HG02798 (cell line): ENCODE measurements at regions not wholly inside any gene's neighbourhood (a gene's known extent, or its start where the extent isn't known, plus 50 kb on each side); places are given as distances from the start of the nearest gene placed in this dataset.
"Not testable (repeated sequence)": the region's sequence is repeated elsewhere in the genome, so short reads cannot be mapped to it uniquely, and the experiment has no call there.

ENCODE experiments used
- ATAC-seq: cut with Tn5 transposase; IDR thresholded peaks from one replicate; pipeline ENCODE4 v1.9.1; 2021; ENCODE audit warnings: mild to moderate bottlenecking; ENCODE audit not compliant: unreplicated experiment, poor library complexity

DNA sequence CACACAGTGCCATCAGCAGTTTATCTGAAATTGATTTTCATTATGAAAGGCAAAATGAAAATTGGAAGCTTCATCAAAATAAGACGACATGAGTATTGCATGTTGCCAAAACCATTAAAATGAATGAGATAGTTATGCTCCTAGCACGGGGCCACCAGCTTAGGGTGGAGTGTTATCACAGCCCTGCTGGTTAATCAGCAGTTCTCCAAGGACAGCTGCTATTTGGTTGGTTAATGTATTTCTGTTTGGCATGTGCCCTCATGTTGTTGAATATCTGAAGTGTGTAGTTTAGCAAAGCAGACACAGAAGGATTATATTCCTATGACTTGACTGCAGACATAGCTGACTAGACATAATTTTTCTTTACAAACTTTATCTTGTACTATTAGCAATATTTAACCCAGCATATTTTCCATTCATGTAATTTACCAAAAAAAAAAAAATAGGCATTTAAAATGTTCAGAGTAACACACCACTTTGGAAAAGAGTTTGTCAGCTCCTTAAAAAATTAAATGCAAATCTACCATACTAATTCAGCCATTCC lies 98.6 kb upstream of the PIK3R1 start:
- ATAC-seq, result no peak

DNA sequence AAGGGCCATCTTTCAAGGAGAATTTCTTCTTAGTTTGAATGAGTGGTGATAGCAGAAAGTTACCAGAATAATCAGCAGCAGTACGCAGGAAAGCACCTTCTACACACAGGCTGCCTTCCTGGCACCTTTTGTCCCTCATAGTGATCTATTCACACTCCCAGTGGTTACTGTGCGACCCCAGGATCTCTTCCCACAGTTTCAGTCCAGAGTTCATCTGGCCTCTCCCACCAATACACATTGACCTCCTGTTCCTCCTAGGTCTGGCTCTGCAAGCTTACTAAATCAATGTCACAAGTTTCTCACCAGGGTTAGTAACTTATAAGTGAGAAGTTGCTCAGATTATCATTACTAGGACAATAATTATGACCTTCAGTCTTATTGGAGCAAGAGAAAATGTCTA lies 99.1 kb upstream of the PIK3R1 start:
- ATAC-seq, result no peak

DNA sequence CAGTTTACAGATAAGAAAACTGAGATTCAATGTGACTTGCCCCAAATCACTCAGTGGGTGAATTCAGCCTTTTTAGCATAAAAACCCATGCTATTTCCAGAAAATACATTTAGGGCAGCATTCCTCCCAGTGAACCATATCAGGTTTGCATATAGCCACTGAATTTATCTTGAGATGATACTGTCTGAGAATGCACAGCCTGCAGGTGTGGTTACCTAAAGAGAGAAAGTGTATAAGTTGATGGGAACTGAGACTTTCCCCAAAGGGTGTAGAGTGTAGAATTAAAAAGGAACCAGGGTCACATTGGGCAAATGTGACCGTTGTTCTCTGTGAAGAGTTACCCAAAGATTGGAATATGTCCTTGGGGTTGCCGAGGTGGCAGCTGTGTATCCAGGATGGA lies 100.0 kb upstream of the PIK3R1 start:
- ATAC-seq, result no peak

DNA sequence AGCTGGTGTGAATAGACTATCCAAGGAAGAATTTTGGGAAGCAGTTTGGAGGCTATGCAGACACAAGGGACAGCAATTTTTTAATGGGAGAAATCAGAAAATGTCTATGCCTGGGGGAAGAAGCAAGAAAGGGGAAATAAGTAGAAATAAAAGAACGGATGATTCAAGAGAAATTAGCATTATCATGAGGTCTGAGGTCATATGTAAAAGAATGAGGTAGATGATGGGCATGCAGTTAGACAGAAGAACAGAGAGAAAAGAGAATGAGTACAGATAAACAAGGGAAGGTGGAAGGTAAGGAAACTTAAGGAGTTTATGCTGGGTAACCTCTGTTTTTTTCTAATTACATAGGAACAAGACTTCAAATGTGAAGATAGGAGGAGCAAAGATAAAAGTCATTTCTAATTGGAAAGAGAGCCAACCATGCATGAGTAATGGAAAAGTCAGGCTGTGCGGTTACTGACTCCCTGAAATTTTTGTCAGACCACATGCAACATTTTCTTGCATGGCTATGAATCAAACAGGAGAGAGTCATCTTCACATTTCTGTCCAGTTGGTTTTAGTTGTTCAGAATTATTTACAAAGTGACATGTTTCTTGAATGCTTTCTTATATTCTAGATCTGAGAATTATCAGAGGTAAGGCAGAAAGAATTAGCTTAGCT lies 101.0 kb upstream of the PIK3R1 start:
- no peak for ATAC-seq

DNA sequence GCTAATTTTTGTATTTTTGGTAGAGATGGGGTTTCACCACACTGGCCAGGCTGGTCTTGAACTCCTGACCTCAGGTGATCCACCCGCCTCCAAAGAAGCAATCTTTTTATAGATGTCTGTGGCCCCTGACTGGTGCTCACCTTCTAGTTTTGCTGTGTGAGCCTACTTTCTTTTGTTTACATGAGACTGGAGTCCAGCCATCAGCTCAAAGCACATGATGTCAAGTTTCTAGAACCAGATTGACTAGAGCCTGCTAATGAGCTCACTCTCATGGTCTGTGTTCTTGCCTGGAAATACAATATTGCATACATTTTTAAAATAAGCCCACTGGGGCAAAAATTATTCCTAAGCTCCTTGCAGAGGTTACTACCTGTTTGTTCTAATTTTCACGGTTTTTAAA lies 102.9 kb upstream of the PIK3R1 start:
- no peak for ATAC-seq

DNA sequence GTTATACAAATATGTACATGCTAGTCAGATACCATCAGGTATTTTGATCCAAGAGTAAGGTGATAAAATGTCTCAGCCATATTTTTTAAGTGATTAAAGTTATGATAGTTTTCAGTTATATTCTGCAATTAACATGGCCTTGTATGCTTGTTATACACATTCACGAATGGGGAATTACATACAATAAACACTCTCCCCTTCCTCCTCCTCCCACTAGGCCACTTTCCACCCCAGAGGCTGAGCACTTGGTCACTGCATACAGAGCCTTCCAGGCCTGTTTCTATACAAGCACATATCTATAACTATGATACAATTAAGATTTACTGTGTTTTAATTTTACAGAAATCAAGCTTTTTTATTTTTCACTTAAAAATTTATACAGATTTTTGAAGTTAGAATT lies 104.7 kb upstream of the PIK3R1 start:
- no peak for ATAC-seq

DNA sequence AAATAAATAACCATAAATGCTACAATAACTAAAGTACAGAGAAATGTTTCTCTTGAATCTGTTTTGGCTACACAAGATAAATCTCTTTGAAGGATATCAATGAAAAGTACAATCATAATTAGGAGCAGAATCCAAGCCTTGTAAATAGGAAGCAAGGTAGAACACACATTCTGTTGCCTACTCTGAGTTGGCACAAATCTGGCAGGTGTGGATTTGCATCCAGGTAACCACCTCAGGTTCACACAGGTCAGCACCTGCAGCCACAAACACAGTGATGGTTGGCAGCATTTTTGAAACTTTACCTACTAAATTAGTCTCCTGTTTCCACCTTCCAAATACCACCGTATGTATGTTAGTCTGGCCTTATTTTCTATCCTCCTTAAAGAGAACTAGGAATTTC lies 105.3 kb upstream of the PIK3R1 start:
- no peak for ATAC-seq

DNA sequence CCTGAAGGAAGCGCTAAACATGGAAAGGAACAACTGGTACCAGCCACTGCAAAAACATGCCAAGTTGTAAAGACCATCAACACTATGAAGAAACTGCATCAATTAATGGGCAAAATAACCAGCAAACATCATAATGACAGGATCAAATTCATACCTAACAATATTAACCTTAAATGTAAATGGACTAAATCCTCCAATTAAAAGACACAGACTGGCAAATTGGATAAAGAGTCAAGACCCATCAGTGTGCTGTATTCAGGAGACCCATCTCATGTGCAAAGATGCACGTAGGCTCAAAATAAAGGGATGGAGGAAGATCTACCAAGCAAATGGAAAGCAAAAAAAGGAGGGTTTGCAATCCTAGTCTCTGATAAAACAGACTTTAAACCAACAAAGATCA lies 111.3 kb upstream of the PIK3R1 start:
- not testable (repeated sequence) for ATAC-seq

DNA sequence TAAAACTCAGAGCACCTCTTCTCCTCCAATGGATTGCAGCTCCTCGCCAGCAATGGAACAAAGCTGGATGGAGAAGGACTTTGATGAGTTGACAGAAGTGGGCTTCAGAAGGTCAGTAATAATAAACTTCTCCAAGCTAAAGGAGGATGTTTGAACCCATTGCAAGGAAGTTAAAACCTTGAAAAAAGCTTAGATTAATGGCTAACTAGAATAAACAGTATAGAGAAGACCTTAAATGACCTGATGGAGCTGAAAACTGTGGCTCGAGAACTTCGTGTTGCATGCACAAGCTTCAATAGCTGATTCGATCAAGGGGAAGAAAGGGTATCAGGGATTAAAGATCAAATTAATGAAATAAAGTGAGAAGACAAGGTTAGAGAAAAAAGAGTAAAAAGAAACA lies 112.3 kb upstream of the PIK3R1 start:
- ATAC-seq, result not testable (repeated sequence)

DNA sequence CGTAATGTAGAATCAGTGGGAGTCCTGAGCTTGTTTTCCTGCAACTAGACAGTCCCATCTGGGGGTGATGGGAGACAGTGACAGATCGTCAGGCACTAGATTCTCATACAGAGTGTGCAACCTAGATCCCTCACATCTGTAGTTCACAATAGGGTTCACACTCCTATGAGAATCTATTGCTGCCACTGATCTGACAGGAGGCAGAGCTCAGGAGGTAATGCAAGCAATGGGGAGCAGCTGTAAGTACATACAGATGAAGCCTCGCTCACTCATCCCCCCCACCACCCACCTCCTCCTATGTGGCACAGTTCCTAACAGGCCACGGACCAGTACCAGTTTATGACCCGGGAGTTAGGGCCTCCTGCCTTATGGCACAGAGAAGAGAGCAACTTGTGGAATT lies 116.2 kb upstream of the PIK3R1 start:
- ATAC-seq, result no peak

DNA sequence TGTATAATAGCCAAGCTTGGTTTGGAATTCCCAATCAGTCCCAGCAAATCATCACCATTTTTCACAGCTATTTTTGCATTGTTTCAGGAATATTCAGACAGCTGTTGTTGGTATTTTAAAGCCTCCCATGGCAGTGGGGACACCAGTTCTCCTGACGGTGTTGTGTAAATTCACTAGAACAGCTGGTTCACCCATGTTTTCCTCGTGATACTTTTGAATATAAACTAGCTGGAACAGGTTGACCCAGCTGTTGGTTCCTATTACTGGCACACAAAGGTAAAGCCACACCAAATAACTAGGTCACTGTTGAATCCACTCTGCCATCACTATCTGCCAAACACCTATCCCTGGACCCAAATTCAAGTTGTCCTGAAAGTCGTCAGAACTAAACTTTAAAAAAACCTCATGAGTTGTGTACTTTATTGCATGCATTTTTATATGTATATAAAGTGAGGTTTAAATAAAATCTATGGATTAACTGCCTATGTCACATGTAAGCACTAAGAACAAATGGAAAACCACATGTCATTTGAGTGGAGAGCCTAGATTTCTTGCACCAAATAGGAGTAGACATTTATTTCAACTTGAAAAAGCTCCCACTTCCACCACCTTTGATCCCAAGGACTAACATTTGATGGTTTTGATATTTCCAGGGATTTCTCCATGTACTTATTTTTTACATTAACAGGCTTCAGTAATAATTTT lies 121.9 kb upstream of the PIK3R1 start:
- no peak for ATAC-seq

DNA sequence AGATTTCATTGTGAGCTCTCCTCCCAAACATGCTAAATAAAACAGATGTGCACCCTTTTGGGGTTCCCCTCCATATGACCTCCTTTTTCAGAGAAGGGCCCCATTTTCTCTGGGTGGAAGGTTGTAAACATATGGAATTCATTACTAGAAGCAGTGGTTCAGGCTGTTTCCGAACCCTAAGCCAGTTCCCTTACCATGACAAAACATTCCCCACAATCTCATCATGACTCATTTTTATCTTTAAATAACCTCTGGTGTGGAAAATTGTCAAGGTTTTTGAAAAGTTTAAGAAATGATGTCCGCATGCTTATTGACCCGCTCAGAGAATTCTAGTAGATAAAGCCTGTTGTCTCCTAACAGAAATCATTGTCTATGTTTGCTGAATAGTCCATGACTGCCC lies 127.3 kb upstream of the PIK3R1 start:
- no peak for ATAC-seq

DNA sequence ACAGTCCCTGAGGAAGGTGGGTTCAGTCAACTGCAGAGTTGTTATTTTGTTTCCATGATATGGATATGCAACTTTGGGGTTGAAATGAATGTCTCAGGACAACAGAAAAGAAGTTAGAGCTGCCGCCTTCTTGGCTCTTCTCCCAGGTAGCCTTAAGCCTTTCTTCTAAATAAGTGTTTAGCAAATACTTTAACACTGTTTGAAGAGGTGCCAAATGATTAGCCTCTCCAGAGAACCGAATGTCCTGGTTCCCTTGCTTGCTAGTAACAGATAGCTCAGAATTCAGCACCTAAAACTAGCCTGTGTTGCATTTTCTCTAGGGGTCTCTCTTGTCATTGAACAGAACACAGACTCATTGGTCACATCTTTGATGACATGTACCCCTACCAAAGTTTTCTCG lies 127.7 kb upstream of the PIK3R1 start:
- no peak for ATAC-seq

DNA sequence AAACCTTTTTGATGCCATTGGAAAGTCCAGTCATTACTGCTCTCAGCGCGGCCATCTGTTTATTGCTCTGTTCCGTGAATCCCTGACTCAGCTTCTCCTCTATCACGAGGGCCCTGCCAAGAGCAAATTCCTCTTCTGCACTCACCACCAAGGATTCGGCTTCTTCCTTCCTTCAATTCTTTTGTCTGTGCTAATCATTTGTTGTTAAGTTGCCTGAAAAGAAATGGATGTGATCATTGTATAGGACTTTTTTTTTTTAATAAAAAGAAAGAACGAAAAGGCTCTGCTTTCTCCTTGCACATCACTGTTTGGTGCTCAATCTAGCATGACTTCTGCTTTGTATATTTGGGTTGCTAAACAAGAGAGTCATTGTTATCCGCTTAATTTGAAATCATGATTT lies 128.7 kb upstream of the PIK3R1 start:
- no peak for ATAC-seq

DNA sequence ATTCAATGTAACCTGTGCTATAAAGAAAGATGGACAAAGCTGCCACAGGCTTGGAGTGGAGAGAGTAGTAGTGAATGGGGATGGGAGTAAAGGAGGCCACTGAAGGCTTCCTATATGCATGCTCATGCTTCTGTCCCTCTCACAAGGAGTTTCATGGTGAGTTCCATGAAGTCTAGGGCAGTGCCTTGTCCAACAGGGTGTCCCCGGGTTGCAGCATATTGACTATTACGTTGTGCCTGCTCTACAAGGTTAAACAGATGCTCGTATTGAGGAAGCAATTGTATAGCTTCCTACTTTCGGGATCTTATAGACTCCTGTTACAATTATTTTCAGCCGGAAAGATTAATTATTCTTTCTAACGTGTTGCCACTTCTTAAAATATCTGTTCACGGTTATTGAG lies 129.1 kb upstream of the PIK3R1 start:
- ATAC-seq, result no peak

DNA sequence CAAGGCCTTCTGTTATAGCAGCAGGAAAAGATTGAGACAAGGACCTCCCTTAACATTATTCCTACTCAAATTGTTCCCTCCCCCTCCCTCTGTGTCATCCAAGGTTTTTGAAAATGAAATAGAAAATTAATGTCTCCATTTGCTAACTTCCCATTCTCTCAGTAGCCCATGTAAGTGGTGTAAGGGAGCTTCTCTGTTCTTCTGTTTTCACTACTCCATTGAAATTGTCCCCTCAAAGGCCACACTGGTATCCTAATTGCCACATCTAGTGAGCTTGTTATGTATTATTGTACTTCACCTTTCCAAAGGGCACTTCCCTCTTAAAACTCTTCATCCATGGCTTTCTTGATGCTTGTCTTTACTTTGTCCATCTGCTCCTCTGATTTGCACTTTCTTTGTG lies 131.2 kb upstream of the PIK3R1 start:
- ATAC-seq, result no peak

DNA sequence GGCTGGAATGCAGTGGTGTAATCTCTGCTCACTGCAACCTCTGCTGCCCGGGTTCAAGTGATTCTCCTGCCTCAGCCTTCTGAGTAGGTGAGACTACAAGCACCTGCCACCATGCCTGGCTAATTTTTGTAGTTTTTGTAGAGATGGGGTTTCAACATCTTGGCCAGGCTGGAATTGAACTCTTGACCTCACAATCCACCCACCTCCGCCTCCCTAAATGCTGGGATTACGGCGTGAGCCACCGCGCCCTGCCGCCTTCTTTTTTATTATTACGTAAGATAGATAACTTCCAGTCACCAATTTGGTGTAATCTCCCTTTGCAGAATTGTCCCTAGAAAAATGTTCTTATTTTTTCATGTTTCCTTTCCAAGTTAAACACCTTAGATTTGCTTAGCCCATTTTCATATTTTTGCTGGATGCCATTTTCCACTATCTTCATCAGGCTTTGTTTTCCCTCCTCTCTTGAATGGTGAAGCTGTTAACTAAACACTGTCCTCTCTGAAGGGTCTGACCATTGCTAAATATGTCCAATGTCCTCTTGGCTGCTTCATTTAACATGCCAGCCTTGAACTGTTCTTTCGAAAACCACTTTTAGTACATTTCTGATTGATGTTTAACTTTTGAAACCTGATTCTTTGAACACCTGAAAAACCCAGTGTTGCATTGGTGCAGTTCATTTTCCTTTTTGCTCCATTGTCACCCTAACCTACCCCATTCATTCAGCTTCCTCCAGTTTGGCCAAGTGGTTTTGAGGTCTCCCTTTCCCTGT lies 135.1 kb upstream of the PIK3R1 start:
- ATAC-seq, result no peak

DNA sequence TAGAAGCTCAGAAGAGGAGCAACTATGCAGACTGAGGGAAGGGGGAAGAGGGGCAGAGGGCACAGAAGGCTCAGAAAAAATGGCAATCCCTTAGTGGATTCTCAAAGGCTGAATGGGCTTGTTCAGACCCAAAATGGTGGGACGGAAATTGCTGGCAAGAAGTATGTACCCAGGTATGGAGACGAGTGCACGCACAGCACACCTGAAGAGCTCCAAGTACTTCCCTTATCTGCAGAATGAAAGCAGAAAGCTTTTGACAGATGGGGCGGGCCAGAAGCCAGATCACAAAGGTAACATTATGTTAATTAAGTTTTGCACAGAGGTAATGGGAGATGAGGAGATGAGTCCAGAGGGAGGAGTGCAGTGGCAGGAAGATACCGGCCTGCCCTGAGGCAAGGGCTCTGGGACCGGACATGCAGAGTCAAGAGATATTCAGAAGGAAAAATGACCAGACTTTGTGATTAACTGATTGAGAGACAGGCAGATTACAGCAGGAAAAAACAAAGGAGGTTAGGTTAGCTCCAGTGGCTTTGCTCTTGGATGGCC lies 138.1 kb upstream of the PIK3R1 start:
- no peak for ATAC-seq

DNA sequence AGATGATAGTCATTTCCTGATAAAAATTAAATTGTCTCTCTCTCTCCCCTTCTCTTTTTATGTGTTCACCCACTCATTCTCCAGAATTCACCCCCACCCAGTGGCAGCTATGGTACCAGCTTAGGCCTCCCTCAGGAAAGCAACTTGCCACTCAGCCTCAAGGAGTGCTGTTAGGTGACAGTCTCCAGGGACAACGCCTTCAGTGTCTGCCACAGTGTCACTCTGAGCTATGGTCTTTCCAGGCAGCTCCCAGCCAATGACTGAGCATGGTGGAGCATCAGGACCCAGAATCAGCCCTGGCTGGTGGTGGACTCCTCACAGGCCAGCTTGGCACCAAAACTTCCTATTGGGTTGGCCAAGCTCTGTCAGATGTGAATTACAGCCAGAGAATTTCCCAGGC lies 140.9 kb upstream of the PIK3R1 start:
- ATAC-seq, result no peak

DNA sequence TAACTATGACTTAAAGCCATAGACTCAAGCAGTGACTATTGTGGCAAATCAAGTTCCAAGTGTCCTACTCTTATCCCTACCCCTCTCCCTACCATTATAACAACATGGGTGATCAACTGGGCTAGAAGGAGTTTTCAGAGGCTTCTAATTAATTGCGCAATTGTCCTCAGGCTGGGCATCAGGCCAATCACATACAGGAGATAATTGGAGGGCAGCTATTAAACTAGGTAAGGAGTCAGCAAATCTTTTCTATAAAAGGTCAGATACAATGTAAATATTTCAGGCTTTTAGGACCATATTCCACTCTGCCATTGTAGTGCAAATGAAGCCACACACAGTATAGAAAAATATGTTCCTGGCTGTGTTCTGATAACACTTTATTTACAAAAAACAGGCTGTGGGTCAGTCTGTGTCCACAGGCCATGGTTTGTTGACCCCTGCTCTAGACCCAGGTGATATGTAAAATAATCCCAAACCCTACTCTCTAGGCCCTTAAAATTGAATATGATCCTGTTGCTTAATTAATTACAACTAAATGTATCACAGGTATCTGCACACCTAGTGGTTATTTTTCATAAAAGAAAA lies 141.4 kb upstream of the PIK3R1 start:
- no peak for ATAC-seq

DNA sequence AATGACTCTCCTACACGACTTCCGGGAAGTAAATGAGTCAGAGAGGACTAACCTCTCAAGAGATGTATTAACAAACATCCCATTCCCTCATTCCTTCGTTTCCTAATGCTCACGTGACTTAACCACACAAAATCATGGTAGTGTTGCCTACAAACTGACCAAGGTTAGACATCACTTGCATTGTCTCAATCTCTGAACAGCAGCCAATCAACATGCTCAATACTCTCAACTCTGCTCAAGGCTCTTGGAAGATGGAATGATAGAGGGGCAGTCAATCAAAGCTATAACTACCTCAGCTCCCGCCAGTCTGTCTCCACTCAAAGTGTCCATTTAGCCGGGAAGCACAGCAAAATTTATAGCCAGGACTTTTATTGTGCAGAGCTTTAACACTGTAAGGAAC lies 143.8 kb upstream of the PIK3R1 start:
- no peak for ATAC-seq
